Muscle of leg (tissue), 3 donors: ENCODE measurements at regions not wholly inside any gene's neighbourhood (a gene's known extent, or its start where the extent isn't known, plus 50 kb on each side); places are given as distances from the start of the nearest gene placed in this dataset.

Source experiments
- DNase-seq: peaks from one replicate; pipeline ENCODE4 v3.0.0; 2013
- H3K27ac ChIP-seq: one replicate; pipeline ENCODE4 v1.5.1; 2013; ENCODE audit warnings: mild to moderate bottlenecking, low read length, control low read depth
- H3K27me3 ChIP-seq: one replicate; pipeline ENCODE4 v1.6.1; 2013; ENCODE audit warnings: low read length; ENCODE audit not compliant: control insufficient read depth, insufficient read depth
- H3K36me3 ChIP-seq: one replicate; pipeline ENCODE4 v1.6.1; 2013; ENCODE audit warnings: low read length; ENCODE audit not compliant: control insufficient read depth, insufficient read depth
- H3K4me1 ChIP-seq: one replicate; pipeline ENCODE4 v1.6.1; 2013; ENCODE audit warnings: low read length; ENCODE audit not compliant: control insufficient read depth, insufficient read depth
- H3K4me3 ChIP-seq: one replicate; pipeline ENCODE4 v1.5.1; 2013; ENCODE audit warnings: low read length, control low read depth
- H3K9me3 ChIP-seq: replicated peaks from 2 replicates; pipeline ENCODE4 v1.6.1; 2013; ENCODE audit warnings: low read depth, low read length; ENCODE audit not compliant: control insufficient read depth
- WGBS: methylation state at CpG from one replicate; pipeline ENCODE4 v1.1.5; 2013; ENCODE audit warnings: missing lambda C conversion rate; ENCODE audit not compliant: insufficient coverage; 5-methylcytosine and 5-hydroxymethylcytosine counted together

GRCh38 chr13:99843872-99844271 is 127.7 kb downstream of the ZIC5 start:
- no peak overlapping the region for H3K4me3 ChIP-seq
- no peak overlapping the region for H3K27ac ChIP-seq
- no peak for DNase-seq
- H3K9me3 ChIP-seq: no peaks in the 10 kb centered on the region
- H3K36me3 ChIP-seq: no peaks in the 10 kb centered on the region
- H3K27me3 ChIP-seq: peaks cover 9% of the 10 kb centered on the region
- WGBS: 67% methylated on average over 9 of the region's 9 CpGs
- H3K4me1 ChIP-seq: no peaks in the 10 kb centered on the region

GRCh38 chr13:99842405-99842804 is 129.2 kb downstream of the ZIC5 start:
- Histone ChIP-seq H3K36me3 (no peaks in the 10 kb centered on the region), H3K4me1 (no peaks in the 10 kb centered on the region), H3K27ac (no peak overlapping the region), H3K4me3 (no peak overlapping the region), H3K9me3 (no peaks in the 10 kb centered on the region), H3K27me3 (peaks cover 4% of the 10 kb centered on the region)
- 50% methylated on average over 1 of the region's 1 CpG for WGBS
- DNase-seq: no peak

GRCh38 chr13:99836291-99836690 is 135.3 kb downstream of the ZIC5 start:
- Histone ChIP-seq H3K9me3 (no peaks in the 10 kb centered on the region), H3K4me1 (no peaks in the 10 kb centered on the region), H3K27ac (no peak overlapping the region), H3K27me3 (peaks cover 2% of the 10 kb centered on the region), H3K4me3 (no peak overlapping the region), H3K36me3 (no peaks in the 10 kb centered on the region)
- 76% methylated on average over 2 of the region's 4 CpGs for WGBS
- no peak for DNase-seq

GRCh38 chr13:99835442-99835841 is 136.1 kb downstream of the ZIC5 start:
- no peaks in the 10 kb centered on the region for H3K4me1 ChIP-seq
- H3K27me3 ChIP-seq: peaks cover 2% of the 10 kb centered on the region
- WGBS: no CpG with 5 or more reads among the region's 1 CpG
- H3K4me3 ChIP-seq: no peak overlapping the region
- no peak overlapping the region for H3K27ac ChIP-seq
- no peaks in the 10 kb centered on the region for H3K9me3 ChIP-seq
- no peak for DNase-seq
- H3K36me3 ChIP-seq: no peaks in the 10 kb centered on the region

GRCh38 chr13:99834246-99834645 is 137.3 kb downstream of the ZIC5 start:
- Histone ChIP-seq H3K4me3 (no peak overlapping the region), H3K27me3 (peaks cover 2% of the 10 kb centered on the region), H3K36me3 (no peaks in the 10 kb centered on the region), H3K27ac (no peak overlapping the region), H3K9me3 (no peaks in the 10 kb centered on the region), H3K4me1 (no peaks in the 10 kb centered on the region)
- WGBS: 81% methylated on average over 2 of the region's 3 CpGs
- DNase-seq: no peak

- Histone ChIP-seq H3K4me1 (no peaks in the 10 kb centered on the region), H3K9me3 (no peaks in the 10 kb centered on the region), H3K4me3 (no peak overlapping the region), H3K27ac (no peak overlapping the region), H3K27me3 (peaks cover 2% of the 10 kb centered on the region), H3K36me3 (no peaks in the 10 kb centered on the region)
- DNase-seq: no peak
- no CpG with 5 or more reads among the region's 1 CpG for WGBS
Measured at GRCh38 chr13:99832347-99832746, 139.2 kb downstream of the ZIC5 start.

GRCh38 chr13:99830931-99831330 is 140.6 kb downstream of the ZIC5 start:
- H3K27ac ChIP-seq: no peak overlapping the region
- no peak for DNase-seq
- H3K9me3 ChIP-seq: no peaks in the 10 kb centered on the region
- H3K4me1 ChIP-seq: no peaks in the 10 kb centered on the region
- H3K27me3 ChIP-seq: peaks cover 2% of the 10 kb centered on the region
- H3K36me3 ChIP-seq: no peaks in the 10 kb centered on the region
- WGBS: 100% methylated on average over 1 of the region's 3 CpGs
- no peak overlapping the region for H3K4me3 ChIP-seq

GRCh38 chr13:99829593-99830239 is 141.9 kb downstream of the ZIC5 start:
- WGBS: 95% methylated on average over 8 of the region's 12 CpGs
- H3K4me1 ChIP-seq: no peaks in the 10 kb centered on the region
- no peaks in the 10 kb centered on the region for H3K36me3 ChIP-seq
- no peaks in the 10 kb centered on the region for H3K9me3 ChIP-seq
- no peak for DNase-seq
- H3K27ac ChIP-seq: no peak overlapping the region
- no peak overlapping the region for H3K4me3 ChIP-seq
- no peaks in the 10 kb centered on the region for H3K27me3 ChIP-seq

GRCh38 chr13:99829161-99829560 is 142.4 kb downstream of the ZIC5 start:
- no peak for DNase-seq
- H3K36me3 ChIP-seq: no peaks in the 10 kb centered on the region
- WGBS: 75% methylated on average over 4 of the region's 5 CpGs

GRCh38 chr13:99828735-99829134 is 142.8 kb downstream of the ZIC5 start:
- Histone ChIP-seq H3K9me3 (no peaks in the 10 kb centered on the region), H3K4me1 (no peaks in the 10 kb centered on the region), H3K27me3 (no peaks in the 10 kb centered on the region), H3K4me3 (no peak overlapping the region), H3K36me3 (no peaks in the 10 kb centered on the region), H3K27ac (no peak overlapping the region)
- no peak for DNase-seq
- WGBS: 40% methylated on average over 2 of the region's 8 CpGs

More at GRCh38 chr13:99829161-99829560, 142.4 kb downstream of the ZIC5 start:
- H3K9me3 ChIP-seq: no peaks in the 10 kb centered on the region
- H3K4me3 ChIP-seq: no peak overlapping the region
- no peaks in the 10 kb centered on the region for H3K4me1 ChIP-seq
- H3K27me3 ChIP-seq: no peaks in the 10 kb centered on the region
- H3K27ac ChIP-seq: no peak overlapping the region

GRCh38 chr13:99828123-99828522 is 143.4 kb downstream of the ZIC5 start:
- Histone ChIP-seq H3K27ac (no peak overlapping the region), H3K4me3 (no peak overlapping the region), H3K27me3 (no peaks in the 10 kb centered on the region), H3K9me3 (no peaks in the 10 kb centered on the region), H3K4me1 (no peaks in the 10 kb centered on the region), H3K36me3 (no peaks in the 10 kb centered on the region)
- no peak for DNase-seq
- WGBS: no CpG with 5 or more reads among the region's 3 CpGs
